GM23338 (cell line): ENCODE measurements at regions not wholly inside any gene's neighbourhood (a gene's known extent, or its start where the extent isn't known, plus 50 kb on each side); places are given as distances from the start of the nearest gene placed in this dataset.

Experiments
- ATAC-seq: fragments of 200-7000 bp; cut with Tn5 transposase; 3 replicates; pipeline ENCODE4 v1.9.1; 2020
- DNase-seq: peaks from one replicate; pipeline ENCODE4 v3.0.0-alpha.2; 2015; ENCODE audit warnings: low spot score
- H2AFZ ChIP-seq: fragments of 200-600 bp; sonication (generic); 2 replicates; pipeline ENCODE4 v1.8.0; 2016; ENCODE audit warnings: antibody characterized with exemption, mild to moderate bottlenecking, moderate library complexity
- H3F3A ChIP-seq: fragments of 200-600 bp; sonication (generic); replicated peaks from 2 replicates; pipeline ENCODE4 v1.8.0; 2017; ENCODE audit warnings: antibody characterized with exemption, mixed run types, low read depth
- H3K27ac ChIP-seq: fragments of 200-600 bp; sonication (generic); 2 replicates; pipeline ENCODE4 v1.6.1; 2016; ENCODE audit warnings: low read depth
- H3K27me3 ChIP-seq: fragments of 200-600 bp; sonication (generic); 2 replicates; pipeline ENCODE4 v1.8.0; 2016; ENCODE audit warnings: mild to moderate bottlenecking, mixed run types, moderate library complexity; ENCODE audit not compliant: insufficient read depth
- H3K36me3 ChIP-seq: fragments of 200-600 bp; sonication (generic); 2 replicates; pipeline ENCODE4 v1.8.0; 2016; ENCODE audit warnings: mild to moderate bottlenecking; ENCODE audit not compliant: insufficient read depth
- H3K4me1 ChIP-seq: fragments of 200-600 bp; sonication (generic); 2 replicates; pipeline ENCODE4 v1.8.0; 2016; ENCODE audit warnings: mild to moderate bottlenecking, moderate library complexity; ENCODE audit not compliant: insufficient read depth
- H3K4me2 ChIP-seq: fragments of 200-600 bp; sonication (generic); 2 replicates; pipeline ENCODE4 v1.7.1; 2017; ENCODE audit warnings: mixed run types
- H3K4me3 ChIP-seq: fragments of 200-600 bp; sonication (generic); 2 replicates; pipeline ENCODE4 v1.6.1; 2016; ENCODE audit warnings: mixed run types
- H3K79me2 ChIP-seq: fragments of 200-600 bp; sonication (generic); replicated peaks from 2 replicates; pipeline ENCODE4 v1.8.0; 2017; ENCODE audit warnings: mild to moderate bottlenecking; ENCODE audit not compliant: insufficient read depth
- H3K9me2 ChIP-seq: fragments of 200-600 bp; sonication (generic); 2 replicates; pipeline ENCODE4 v1.8.0; 2017; ENCODE audit not compliant: insufficient read depth
- H4K20me1 ChIP-seq: fragments of 200-600 bp; sonication (generic); replicated peaks from 2 replicates; pipeline ENCODE4 v1.8.0; 2017; ENCODE audit warnings: mild to moderate bottlenecking; ENCODE audit not compliant: insufficient read depth
- H3K27ac Mint-ChIP-seq: 2 replicates; pipeline ENCODE4 v1.8.0; 2020; ENCODE audit warnings: inconsistent platforms, mild to moderate bottlenecking, moderate library complexity, mixed read lengths
- H3K27me3 Mint-ChIP-seq: 3 replicates; pipeline ENCODE4 v1.8.0; 2022; ENCODE audit warnings: low read depth, mild to moderate bottlenecking, moderate library complexity, mixed read lengths, inconsistent platforms; ENCODE audit not compliant: insufficient read depth, poor library complexity
- H3K36me3 Mint-ChIP-seq: 3 replicates; pipeline ENCODE4 v1.8.0; 2021; ENCODE audit warnings: low read depth, mild to moderate bottlenecking, inconsistent platforms, moderate library complexity, mixed read lengths
- H3K4me1 Mint-ChIP-seq: 3 replicates; pipeline ENCODE4 v1.8.0; 2020; ENCODE audit warnings: mild to moderate bottlenecking, inconsistent platforms, mixed read lengths
- H3K4me3 Mint-ChIP-seq: 3 replicates; pipeline ENCODE4 v1.8.0; 2021; ENCODE audit warnings: moderate library complexity, mild to moderate bottlenecking, inconsistent platforms, mixed read lengths
- H3K9me3 Mint-ChIP-seq: 3 replicates; pipeline ENCODE4 v1.8.0; 2020; ENCODE audit warnings: moderate library complexity, mild to moderate bottlenecking, inconsistent platforms, mixed read lengths
- CTCF ChIP-seq, 2 experiments: fragments of 200-600 bp in 1 of 2; sonication (generic) in 1 of 2; conservative IDR thresholded peaks; 2 replicates each; pipeline versions ENCODE4 v1.5.1 to v1.6.1; 2016 to 2017; ENCODE audit warnings: antibody characterized with exemption in 2 of 2, low read depth in 2 of 2, mild to moderate bottlenecking in 2 of 2, moderate library complexity in 1 of 2
- EZH2 ChIP-seq: fragments of 200-600 bp; sonication (generic); IDR thresholded peaks from one replicate; pipeline ENCODE4 v1.8.0; 2017; ENCODE audit warnings: antibody characterized with exemption, mild to moderate bottlenecking, low read depth; ENCODE audit not compliant: unreplicated experiment
- EZH2phosphoT487 ChIP-seq: fragments of 200-600 bp; sonication (generic); IDR thresholded peaks from one replicate; pipeline ENCODE4 v1.8.1; 2018; ENCODE audit warnings: antibody characterized with exemption; ENCODE audit not compliant: unreplicated experiment
- JUNB ChIP-seq: IDR thresholded peaks from one replicate; pipeline ENCODE4 v1.6.1; 2016; ENCODE audit warnings: antibody characterized with exemption; ENCODE audit not compliant: unreplicated experiment
- NANOG ChIP-seq: IDR thresholded peaks from 2 replicates; pipeline ENCODE4 v1.6.1; 2016; ENCODE audit warnings: antibody characterized with exemption, borderline replicate concordance
- STAT1 ChIP-seq: IDR thresholded peaks from one replicate; pipeline ENCODE4 v1.6.1; 2016; ENCODE audit warnings: antibody characterized with exemption; ENCODE audit not compliant: unreplicated experiment
- ZNF114 ChIP-seq: fragments of 250-450 bp; sonication (Bioruptor Pico); IDR thresholded peaks from 2 replicates; pipeline ENCODE4 v1.5.0; 2020; ENCODE audit warnings: mild to moderate bottlenecking, moderate library complexity
- ZNF462 ChIP-seq: fragments of 250-450 bp; sonication (Bioruptor Pico); IDR thresholded peaks from 2 replicates; pipeline ENCODE4 v1.5.0; 2020; ENCODE audit warnings: mild to moderate bottlenecking, moderate library complexity

GRCh38 chr17:69733171-69734012 is 318.9 kb downstream of the MAP2K6 start:
- H4K20me1 ChIP-seq, result no peaks in the 10 kb centered on the region
- no peak overlapping the region for H3K4me2 ChIP-seq
- H3K27ac Mint-ChIP-seq, result no peak overlapping the region
- H3K4me1 Mint-ChIP-seq, result no peaks in the 10 kb centered on the region
- H3K27me3 ChIP-seq, result no peaks in the 10 kb centered on the region
- H3K4me3 Mint-ChIP-seq, result no peak overlapping the region
- no peaks in the 10 kb centered on the region for H3K27me3 Mint-ChIP-seq
- H3K9me2 ChIP-seq, result 0 out of 2 replicates have a peak, but pooled peaks cover 4% of the 10 kb centered on the region
- DNase-seq (no peak), ATAC-seq (no peak)
- no peaks in the 10 kb centered on the region for H3K4me1 ChIP-seq
- TF ChIP-seq ZNF462 (CRISPR knock-in tag) (no peak), ZNF114 (CRISPR knock-in tag) (no peak), JUNB (no peak), NANOG (no peak), EZH2 (no peak), STAT1 (no peak), CTCF (conservative IDR thresholded peaks at IDR 0.05; ENCODE audit: low read depth in 2 of 2) (no peak), EZH2phosphoT487 (no peak)
- H3K79me2 ChIP-seq, result no peaks in the 10 kb centered on the region
- no peaks in the 10 kb centered on the region for H3K36me3 ChIP-seq
- no peak overlapping the region for H3K27ac ChIP-seq
- H3K9me3 Mint-ChIP-seq, result no peaks in the 10 kb centered on the region; the same call in 1 of the 3 replicates
- H3F3A ChIP-seq, result no peaks in the 10 kb centered on the region
- peak overlapping the region; percentile 10; the same call in 1 of the 2 replicates for H2AFZ ChIP-seq
- no peak overlapping the region for H3K4me3 ChIP-seq
- no peaks in the 10 kb centered on the region for H3K36me3 Mint-ChIP-seq
